Prostate gland (tissue), 2 donors: ENCODE measurements at regions not wholly inside any gene's neighbourhood (a gene's known extent, or its start where the extent isn't known, plus 50 kb on each side); places are given as distances from the start of the nearest gene placed in this dataset.

ENCODE experiments used
- DNase-seq: peaks from one replicate; pipeline ENCODE4 v3.0.0-alpha.2; 2019; ENCODE audit warnings: low spot score
- H3K27ac ChIP-seq, 2 donors: fragments of 200-600 bp; sonication (generic); 2 replicates each; pipeline ENCODE4 v1.5.1; 2017 to 2019
- H3K27me3 ChIP-seq: fragments of 200-600 bp; sonication (generic); replicated peaks from 2 replicates; pipeline ENCODE4 v1.5.1; 2019; ENCODE audit not compliant: insufficient read depth
- H3K36me3 ChIP-seq, 2 donors: fragments of 200-600 bp; sonication (generic); 1 replicate in 1 of 2; 2 replicates in 1 of 2; pipeline versions ENCODE4 v1.5.1 to v1.8.1; 2017 to 2019
- H3K4me1 ChIP-seq: fragments of 200-600 bp; sonication (generic); replicated peaks from 2 replicates; pipeline ENCODE4 v1.5.1; 2019
- H3K4me3 ChIP-seq, 2 donors: fragments of 200-600 bp; sonication (generic); 2 replicates each; pipeline ENCODE4 v1.5.1; 2017 to 2019
- H3K9me3 ChIP-seq: fragments of 200-600 bp; sonication (generic); 2 replicates; pipeline ENCODE4 v1.5.1; 2017
- POLR2A ChIP-seq: fragments of 450-650 bp; IDR thresholded peaks from one replicate; pipeline ENCODE4 v1.6.1; 2016; ENCODE audit warnings: antibody characterized with exemption, mild to moderate bottlenecking
- POLR2AphosphoS5 ChIP-seq: sonication (generic); formaldehyde crosslinking; IDR thresholded peaks from one replicate; pipeline ENCODE4 v1.6.1; 2017; ENCODE audit warnings: antibody characterized with exemption
- WGBS: methylation state at CpG from one replicate; pipeline ENCODE4 v1.1.5; 2018; 5-methylcytosine and 5-hydroxymethylcytosine counted together
- intact Hi-C: fragments of 100-400 bp; cut with DNase I; formaldehyde crosslinking; loops from one replicate; pipeline ENCODE4 v1.14.2; 2022
- TF ChIP-seq, protein P1 (sequence below), 4 experiments: fragments of 200-600 bp in 2 of 4; fragments of 450-650 bp in 2 of 4; sonication (generic) in 2 of 4; IDR thresholded peaks; 1 replicate in 3 of 4; 2 replicates in 1 of 4; pipeline ENCODE4 v1.5.1; 2016 to 2019; ENCODE audit warnings: antibody characterized with exemption in 4 of 4, mild to moderate bottlenecking in 2 of 4, moderate library complexity in 2 of 4

DNA sequence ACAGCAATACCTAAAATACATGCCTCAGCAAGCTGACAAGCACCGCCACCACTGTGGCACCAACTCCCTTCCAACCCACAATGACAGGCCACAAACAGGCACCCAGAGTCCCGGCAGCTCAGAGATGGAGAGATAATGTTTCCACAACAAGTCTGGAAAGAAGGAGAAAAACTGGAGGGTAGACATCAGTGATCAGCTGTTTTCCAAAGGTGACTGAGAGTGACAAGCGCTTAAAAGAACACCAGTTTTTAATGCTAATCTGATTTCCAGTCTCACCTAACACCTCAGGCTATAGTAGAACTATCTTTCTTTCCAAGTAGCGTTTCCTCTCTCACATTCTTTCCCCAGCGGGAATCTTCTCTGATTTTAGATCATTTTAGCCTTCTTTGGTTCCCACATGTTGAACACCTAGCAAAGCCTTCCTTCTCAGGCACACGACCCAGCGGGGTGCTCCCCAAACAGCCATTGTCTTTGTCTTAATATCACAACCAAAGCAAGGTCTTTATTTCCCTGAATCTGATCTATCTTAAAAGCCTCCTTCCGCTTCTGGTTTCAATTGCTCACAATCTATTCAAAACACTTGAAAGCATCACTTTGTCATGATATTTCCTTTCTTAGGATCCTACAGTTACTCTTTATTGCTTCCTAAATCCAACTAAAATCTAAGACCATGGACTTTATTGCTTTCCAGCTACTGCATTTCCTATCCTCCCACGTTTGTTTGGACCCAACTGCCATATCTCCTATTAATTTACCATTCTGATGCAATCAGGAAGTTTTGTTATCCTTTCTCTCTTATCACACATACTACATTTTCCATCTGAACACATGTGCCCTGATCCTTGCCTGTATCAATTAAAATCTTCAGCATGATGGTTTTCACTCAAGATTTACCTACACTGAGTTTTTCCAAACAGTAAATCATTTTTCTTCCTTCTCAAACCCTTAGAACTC lies 282.7 kb downstream of the ADGB start:
- Histone ChIP-seq H3K9me3 (no peaks in the 10 kb centered on the region), H3K27me3 (no peaks in the 10 kb centered on the region), H3K4me1 (no peaks in the 10 kb centered on the region), H3K36me3 (no peaks in the 10 kb centered on the region), H3K27ac (no peak overlapping the region), H3K4me3 (no peak overlapping the region)
- no peak for DNase-seq
- 71% methylated on average over 9 of the region's 9 CpGs for WGBS
- no peak for TF ChIP-seq POLR2AphosphoS5
- TF ChIP-seq, protein P1, sequence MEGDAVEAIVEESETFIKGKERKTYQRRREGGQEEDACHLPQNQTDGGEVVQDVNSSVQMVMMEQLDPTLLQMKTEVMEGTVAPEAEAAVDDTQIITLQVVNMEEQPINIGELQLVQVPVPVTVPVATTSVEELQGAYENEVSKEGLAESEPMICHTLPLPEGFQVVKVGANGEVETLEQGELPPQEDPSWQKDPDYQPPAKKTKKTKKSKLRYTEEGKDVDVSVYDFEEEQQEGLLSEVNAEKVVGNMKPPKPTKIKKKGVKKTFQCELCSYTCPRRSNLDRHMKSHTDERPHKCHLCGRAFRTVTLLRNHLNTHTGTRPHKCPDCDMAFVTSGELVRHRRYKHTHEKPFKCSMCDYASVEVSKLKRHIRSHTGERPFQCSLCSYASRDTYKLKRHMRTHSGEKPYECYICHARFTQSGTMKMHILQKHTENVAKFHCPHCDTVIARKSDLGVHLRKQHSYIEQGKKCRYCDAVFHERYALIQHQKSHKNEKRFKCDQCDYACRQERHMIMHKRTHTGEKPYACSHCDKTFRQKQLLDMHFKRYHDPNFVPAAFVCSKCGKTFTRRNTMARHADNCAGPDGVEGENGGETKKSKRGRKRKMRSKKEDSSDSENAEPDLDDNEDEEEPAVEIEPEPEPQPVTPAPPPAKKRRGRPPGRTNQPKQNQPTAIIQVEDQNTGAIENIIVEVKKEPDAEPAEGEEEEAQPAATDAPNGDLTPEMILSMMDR (IDR thresholded peaks at IDR 0.05): no peak
- no peak for TF ChIP-seq POLR2A
- intact Hi-C loops: no loop called here

DNA sequence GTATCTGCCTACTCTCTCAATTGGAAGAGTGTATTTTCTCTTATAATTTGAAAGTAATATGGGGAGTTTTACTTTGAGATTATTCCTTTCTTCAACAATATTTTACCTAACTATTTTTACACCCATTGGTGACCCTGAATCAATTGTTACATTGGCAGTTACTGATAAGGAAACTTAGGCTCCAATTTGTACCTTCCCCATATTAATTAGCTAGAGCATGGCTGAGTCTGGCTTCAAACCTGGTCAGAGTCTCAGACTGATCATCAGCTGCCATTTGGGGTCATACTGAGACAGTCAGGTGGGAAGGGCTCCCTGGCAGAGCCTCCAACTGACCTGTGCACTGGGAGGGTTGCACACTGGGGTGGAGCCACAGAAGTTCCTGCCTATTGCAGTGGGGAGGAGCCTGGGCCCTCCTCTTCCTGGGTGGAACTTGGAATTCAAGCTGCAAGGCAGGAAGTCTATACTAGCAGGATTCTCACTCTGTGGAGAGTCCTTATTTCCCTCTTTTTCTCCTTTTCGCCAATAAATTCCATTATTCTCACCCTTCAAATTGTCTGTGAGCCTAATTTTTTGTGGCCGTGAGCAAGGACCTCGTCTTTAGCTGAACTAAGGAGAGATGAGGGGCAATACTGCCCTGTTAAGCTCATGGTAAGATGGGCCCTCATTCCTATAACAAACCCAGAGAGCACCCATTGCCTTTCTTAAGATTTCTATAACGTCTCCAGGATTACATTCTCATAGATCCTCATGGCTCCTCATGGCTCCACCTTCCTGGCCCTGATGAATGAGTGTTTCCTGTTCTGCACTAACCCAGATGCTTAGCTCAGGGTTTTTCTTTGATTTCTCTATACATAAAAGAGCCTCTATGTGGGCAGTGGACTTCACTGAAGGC lies 285.1 kb downstream of the ADGB start:
- DNase-seq: no peak
- H3K4me3 ChIP-seq: no peak overlapping the region
- intact Hi-C loops: no loop called here
- H3K27me3 ChIP-seq: no peaks in the 10 kb centered on the region
- no peaks in the 10 kb centered on the region for H3K9me3 ChIP-seq
- 92% methylated on average over 4 of the region's 4 CpGs for WGBS
- TF ChIP-seq POLR2AphosphoS5 (no peak), POLR2A (no peak)
- TF ChIP-seq, protein P1 (IDR thresholded peaks at IDR 0.05): no peak
- no peak overlapping the region for H3K27ac ChIP-seq
- H3K4me1 ChIP-seq: no peaks in the 10 kb centered on the region
- no peaks in the 10 kb centered on the region for H3K36me3 ChIP-seq

DNA sequence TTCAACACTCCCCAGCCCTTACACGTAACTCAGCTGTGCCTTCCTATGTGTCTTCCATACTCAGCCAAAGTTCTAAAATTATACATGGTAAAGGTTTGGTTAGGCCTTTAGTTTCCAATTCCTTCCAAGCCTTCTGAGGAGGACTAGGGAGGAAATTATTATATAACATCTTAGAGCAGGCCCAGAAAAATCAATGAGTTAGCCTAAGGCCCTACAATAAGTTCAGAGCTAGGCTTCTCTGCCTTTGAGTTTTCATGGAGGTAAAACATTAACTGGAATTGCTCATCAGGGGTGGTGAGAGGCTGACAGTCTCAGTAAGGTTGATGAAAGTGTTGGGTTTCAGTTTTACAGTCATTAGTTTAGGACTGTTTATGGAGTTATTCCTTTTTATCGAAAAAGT lies 286.0 kb downstream of the ADGB start:
- TF ChIP-seq, protein P1 (IDR thresholded peaks at IDR 0.05): no peak
- TF ChIP-seq POLR2A (no peak), POLR2AphosphoS5 (no peak)
- Histone ChIP-seq H3K36me3 (no peaks in the 10 kb centered on the region), H3K27me3 (no peaks in the 10 kb centered on the region), H3K4me1 (no peaks in the 10 kb centered on the region), H3K9me3 (no peaks in the 10 kb centered on the region), H3K4me3 (no peak overlapping the region), H3K27ac (no peak overlapping the region)
- no peak for DNase-seq
- WGBS: 72% methylated on average over 2 of the region's 2 CpGs
- intact Hi-C loops: no loop called here

DNA sequence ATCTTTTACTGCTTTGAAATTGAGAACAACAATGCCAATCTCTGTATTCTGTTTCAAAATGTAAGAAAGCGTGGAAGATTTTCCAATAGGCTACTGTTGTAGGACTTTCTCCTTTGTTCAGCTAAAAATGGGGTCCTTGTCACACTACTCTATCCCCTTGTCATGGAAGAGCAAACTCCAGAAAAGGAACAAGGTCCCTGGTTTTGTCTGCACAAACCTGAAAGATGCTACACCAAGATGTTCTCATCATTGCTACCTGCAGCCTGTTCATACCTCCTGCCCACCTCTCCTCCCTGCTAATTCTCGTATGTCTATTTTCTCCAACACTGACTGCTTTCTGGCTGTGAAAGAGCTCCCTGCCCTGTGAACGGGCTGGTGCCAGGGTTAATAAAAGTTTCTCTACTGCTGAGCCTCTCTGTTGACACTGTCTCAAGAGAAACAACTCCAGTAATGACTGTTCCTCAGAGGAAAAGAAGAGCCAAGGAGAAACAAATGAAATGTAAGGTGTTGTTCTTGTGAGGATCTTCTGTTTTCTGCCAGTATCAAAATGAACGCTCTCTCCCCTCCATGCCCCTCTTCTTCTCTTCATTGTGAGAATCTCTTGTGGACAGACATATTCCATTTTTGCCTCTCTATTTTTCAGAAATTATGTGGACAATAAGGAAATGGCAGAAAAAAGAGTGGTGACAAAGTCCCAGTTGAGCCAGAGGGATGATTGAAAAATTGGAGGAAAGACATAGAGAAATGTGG lies 287.1 kb downstream of the ADGB start:
- DNase-seq: no peak
- no peak for TF ChIP-seq POLR2AphosphoS5
- TF ChIP-seq, protein P1 (IDR thresholded peaks at IDR 0.05): no peak
- no peak for TF ChIP-seq POLR2A
- no peak overlapping the region for H3K27ac ChIP-seq
- intact Hi-C loops: no loop called here
- no peaks in the 10 kb centered on the region for H3K9me3 ChIP-seq
- WGBS: 49% methylated on average over 4 of the region's 4 CpGs
- no peaks in the 10 kb centered on the region for H3K27me3 ChIP-seq
- no peak overlapping the region for H3K4me3 ChIP-seq
- H3K4me1 ChIP-seq: no peaks in the 10 kb centered on the region
- H3K36me3 ChIP-seq: no peaks in the 10 kb centered on the region
